ENCODE measurements at regions not wholly inside any gene's neighbourhood (a gene's known extent, or its start where the extent isn't known, plus 50 kb on each side); places are given as distances from the start of the nearest gene placed in this dataset.

DNA sequence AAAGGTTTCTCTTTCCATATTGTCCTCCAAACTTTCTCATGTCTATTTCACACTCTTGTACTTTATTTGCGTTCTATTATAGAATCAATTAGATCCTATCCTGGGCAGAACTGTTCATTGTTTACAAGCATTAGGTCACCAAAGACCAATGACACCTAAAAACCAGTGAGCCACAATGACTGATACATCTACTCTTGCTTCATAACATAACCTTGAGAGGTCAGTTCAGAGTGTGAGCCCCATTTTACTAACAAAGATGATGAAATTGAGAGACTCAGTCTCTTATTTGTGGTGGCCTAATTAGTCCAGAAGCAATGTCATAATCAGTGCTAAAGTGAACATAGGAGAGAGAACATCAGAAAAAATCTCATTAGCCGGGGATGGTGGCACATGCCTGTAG, 248.9 kb upstream of the RBBP8 start:
- TF ChIP-seq, protein P1, sequence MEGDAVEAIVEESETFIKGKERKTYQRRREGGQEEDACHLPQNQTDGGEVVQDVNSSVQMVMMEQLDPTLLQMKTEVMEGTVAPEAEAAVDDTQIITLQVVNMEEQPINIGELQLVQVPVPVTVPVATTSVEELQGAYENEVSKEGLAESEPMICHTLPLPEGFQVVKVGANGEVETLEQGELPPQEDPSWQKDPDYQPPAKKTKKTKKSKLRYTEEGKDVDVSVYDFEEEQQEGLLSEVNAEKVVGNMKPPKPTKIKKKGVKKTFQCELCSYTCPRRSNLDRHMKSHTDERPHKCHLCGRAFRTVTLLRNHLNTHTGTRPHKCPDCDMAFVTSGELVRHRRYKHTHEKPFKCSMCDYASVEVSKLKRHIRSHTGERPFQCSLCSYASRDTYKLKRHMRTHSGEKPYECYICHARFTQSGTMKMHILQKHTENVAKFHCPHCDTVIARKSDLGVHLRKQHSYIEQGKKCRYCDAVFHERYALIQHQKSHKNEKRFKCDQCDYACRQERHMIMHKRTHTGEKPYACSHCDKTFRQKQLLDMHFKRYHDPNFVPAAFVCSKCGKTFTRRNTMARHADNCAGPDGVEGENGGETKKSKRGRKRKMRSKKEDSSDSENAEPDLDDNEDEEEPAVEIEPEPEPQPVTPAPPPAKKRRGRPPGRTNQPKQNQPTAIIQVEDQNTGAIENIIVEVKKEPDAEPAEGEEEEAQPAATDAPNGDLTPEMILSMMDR (IDR thresholded peaks at IDR 0.05) = no peak
- TF ChIP-seq POLR2A (IDR thresholded peaks at IDR 0.05) = no peak

All from esophagus squamous epithelium (tissue), 4 donors.